Chondrocyte (in vitro differentiated cells): ENCODE measurements at regions not wholly inside any gene's neighbourhood (a gene's known extent, or its start where the extent isn't known, plus 50 kb on each side); places are given as distances from the start of the nearest gene placed in this dataset.

Source experiments
- DNase-seq: peaks from one replicate; pipeline ENCODE4 v3.0.0; 2021; ENCODE audit warnings: mixed read lengths, low spot score
- H3K27ac Mint-ChIP-seq: one replicate; pipeline ENCODE4 v1.8.0; 2021; ENCODE audit warnings: mild to moderate bottlenecking, moderate library complexity, mixed read lengths; ENCODE audit not compliant: unreplicated experiment
- H3K27me3 Mint-ChIP-seq: 2 replicates; pipeline ENCODE4 v1.8.0; 2021; ENCODE audit warnings: low read depth, mixed read lengths
- H3K36me3 Mint-ChIP-seq: 2 replicates; pipeline ENCODE4 v1.8.0; 2021; ENCODE audit warnings: low read depth, mixed read lengths
- H3K4me1 Mint-ChIP-seq: 2 replicates; pipeline ENCODE4 v1.8.0; 2021; ENCODE audit warnings: low read depth, mild to moderate bottlenecking, mixed read lengths
- H3K4me3 Mint-ChIP-seq: one replicate; pipeline ENCODE4 v1.8.0; 2021; ENCODE audit warnings: mild to moderate bottlenecking, moderate library complexity, mixed read lengths; ENCODE audit not compliant: unreplicated experiment
- H3K9me3 Mint-ChIP-seq: 2 replicates; pipeline ENCODE4 v1.8.0; 2021; ENCODE audit warnings: low read depth, mixed read lengths
- CTCF ChIP-seq: fragments of 200-600 bp; sonication (generic); IDR thresholded peaks from 2 replicates; pipeline ENCODE4 v1.5.0; 2021; ENCODE audit warnings: antibody characterized with exemption, mild to moderate bottlenecking, moderate library complexity

- DNase-seq = no peak
- H3K4me1 Mint-ChIP-seq = peaks cover 48% of the 10 kb centered on the region
- H3K27ac Mint-ChIP-seq = no peak overlapping the region
- H3K4me3 Mint-ChIP-seq = no peak overlapping the region
- no peaks in the 10 kb centered on the region for H3K9me3 Mint-ChIP-seq
- no peak for TF ChIP-seq CTCF
- H3K27me3 Mint-ChIP-seq = no peaks in the 10 kb centered on the region
- H3K36me3 Mint-ChIP-seq = no peaks in the 10 kb centered on the region
Measured at GRCh38 chr1:60891765-60892164, 190.6 kb upstream of the NFIA start.

GRCh38 chr1:60891281-60891680, 191.1 kb upstream of the NFIA start:
- Mint-ChIP-seq H3K27me3 (no peaks in the 10 kb centered on the region), H3K4me1 (peaks cover 48% of the 10 kb centered on the region), H3K4me3 (no peak overlapping the region), H3K36me3 (no peaks in the 10 kb centered on the region), H3K9me3 (no peaks in the 10 kb centered on the region), H3K27ac (no peak overlapping the region)
- no peak for DNase-seq
- TF ChIP-seq CTCF = no peak

GRCh38 chr1:60890664-60891063, 191.7 kb upstream of the NFIA start:
- H3K9me3 Mint-ChIP-seq = no peaks in the 10 kb centered on the region
- no peaks in the 10 kb centered on the region for H3K36me3 Mint-ChIP-seq
- TF ChIP-seq CTCF = no peak
- no peak overlapping the region for H3K4me3 Mint-ChIP-seq
- peaks cover 48% of the 10 kb centered on the region for H3K4me1 Mint-ChIP-seq
- H3K27me3 Mint-ChIP-seq = no peaks in the 10 kb centered on the region
- no peak for DNase-seq
- H3K27ac Mint-ChIP-seq = no peak overlapping the region

GRCh38 chr1:60889709-60890108, 192.7 kb upstream of the NFIA start:
- Mint-ChIP-seq H3K27me3 (no peaks in the 10 kb centered on the region), H3K4me3 (no peak overlapping the region), H3K36me3 (no peaks in the 10 kb centered on the region), H3K9me3 (no peaks in the 10 kb centered on the region), H3K4me1 (peaks cover 43% of the 10 kb centered on the region), H3K27ac (no peak overlapping the region)
- no peak for DNase-seq
- no peak for TF ChIP-seq CTCF

GRCh38 chr1:60888126-60888525, 194.2 kb upstream of the NFIA start:
- H3K27ac Mint-ChIP-seq = no peak overlapping the region
- peaks cover 28% of the 10 kb centered on the region for H3K4me1 Mint-ChIP-seq
- no peaks in the 10 kb centered on the region for H3K9me3 Mint-ChIP-seq
- TF ChIP-seq CTCF = no peak
- no peak overlapping the region for H3K4me3 Mint-ChIP-seq
- DNase-seq = no peak
- no peaks in the 10 kb centered on the region for H3K27me3 Mint-ChIP-seq
- H3K36me3 Mint-ChIP-seq = no peaks in the 10 kb centered on the region
